ENCODE measurements at regions not wholly inside any gene's neighbourhood (a gene's known extent, or its start where the extent isn't known, plus 50 kb on each side); places are given as distances from the start of the nearest gene placed in this dataset.

DNA sequence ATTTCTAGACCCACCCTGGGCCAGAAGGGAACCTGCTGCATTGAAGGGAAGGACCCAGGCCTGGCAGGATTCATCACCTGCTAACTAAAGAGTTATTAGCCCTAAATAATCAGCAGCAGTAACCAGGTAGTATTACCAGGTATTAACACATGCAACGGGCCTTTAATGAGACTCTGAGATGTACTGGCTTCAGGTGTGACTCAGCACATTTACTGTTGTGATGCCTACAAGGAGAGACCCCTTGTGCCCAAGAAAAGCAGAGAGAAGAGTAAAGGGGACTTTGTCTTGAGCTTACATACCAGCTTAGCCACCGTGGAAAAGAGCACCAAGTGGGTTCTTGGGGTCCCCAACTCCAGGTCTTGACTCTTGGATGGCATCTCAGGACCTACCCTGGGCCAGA, 243.1 kb upstream of the SLC39A10 start:
- TF ChIP-seq TAF1 (IDR thresholded peaks at IDR 0.05; ENCODE audit: low read depth) = no peak
- TF ChIP-seq, protein P1, sequence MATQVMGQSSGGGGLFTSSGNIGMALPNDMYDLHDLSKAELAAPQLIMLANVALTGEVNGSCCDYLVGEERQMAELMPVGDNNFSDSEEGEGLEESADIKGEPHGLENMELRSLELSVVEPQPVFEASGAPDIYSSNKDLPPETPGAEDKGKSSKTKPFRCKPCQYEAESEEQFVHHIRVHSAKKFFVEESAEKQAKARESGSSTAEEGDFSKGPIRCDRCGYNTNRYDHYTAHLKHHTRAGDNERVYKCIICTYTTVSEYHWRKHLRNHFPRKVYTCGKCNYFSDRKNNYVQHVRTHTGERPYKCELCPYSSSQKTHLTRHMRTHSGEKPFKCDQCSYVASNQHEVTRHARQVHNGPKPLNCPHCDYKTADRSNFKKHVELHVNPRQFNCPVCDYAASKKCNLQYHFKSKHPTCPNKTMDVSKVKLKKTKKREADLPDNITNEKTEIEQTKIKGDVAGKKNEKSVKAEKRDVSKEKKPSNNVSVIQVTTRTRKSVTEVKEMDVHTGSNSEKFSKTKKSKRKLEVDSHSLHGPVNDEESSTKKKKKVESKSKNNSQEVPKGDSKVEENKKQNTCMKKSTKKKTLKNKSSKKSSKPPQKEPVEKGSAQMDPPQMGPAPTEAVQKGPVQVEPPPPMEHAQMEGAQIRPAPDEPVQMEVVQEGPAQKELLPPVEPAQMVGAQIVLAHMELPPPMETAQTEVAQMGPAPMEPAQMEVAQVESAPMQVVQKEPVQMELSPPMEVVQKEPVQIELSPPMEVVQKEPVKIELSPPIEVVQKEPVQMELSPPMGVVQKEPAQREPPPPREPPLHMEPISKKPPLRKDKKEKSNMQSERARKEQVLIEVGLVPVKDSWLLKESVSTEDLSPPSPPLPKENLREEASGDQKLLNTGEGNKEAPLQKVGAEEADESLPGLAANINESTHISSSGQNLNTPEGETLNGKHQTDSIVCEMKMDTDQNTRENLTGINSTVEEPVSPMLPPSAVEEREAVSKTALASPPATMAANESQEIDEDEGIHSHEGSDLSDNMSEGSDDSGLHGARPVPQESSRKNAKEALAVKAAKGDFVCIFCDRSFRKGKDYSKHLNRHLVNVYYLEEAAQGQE (IDR thresholded peaks at IDR 0.05; ENCODE audit: low read depth) = no peak
